GM12864 (cell line): ENCODE measurements at regions not wholly inside any gene's neighbourhood (a gene's known extent, or its start where the extent isn't known, plus 50 kb on each side); places are given as distances from the start of the nearest gene placed in this dataset.

Experiments used
- DNase-seq: peaks from one replicate; pipeline ENCODE4 v3.0.0-alpha.2; 2011; ENCODE audit warnings: low read depth
- H3K4me3 ChIP-seq: 2 replicates; pipeline ENCODE4 v1.5.1; 2011; ENCODE audit warnings: mild to moderate bottlenecking, low read depth, low read length, control low read depth
- TF ChIP-seq, protein P1 (sequence below): IDR thresholded peaks from 2 replicates; pipeline ENCODE4 v1.5.1; 2011; ENCODE audit warnings: low read depth, mild to moderate bottlenecking, moderate library complexity, low read length, control low read depth, inconsistent platforms; ENCODE audit errors: missing control alignments

GRCh38 chr10:59575269-59575668 lies 134.4 kb downstream of the SLC16A9 start:
- TF ChIP-seq, protein P1, sequence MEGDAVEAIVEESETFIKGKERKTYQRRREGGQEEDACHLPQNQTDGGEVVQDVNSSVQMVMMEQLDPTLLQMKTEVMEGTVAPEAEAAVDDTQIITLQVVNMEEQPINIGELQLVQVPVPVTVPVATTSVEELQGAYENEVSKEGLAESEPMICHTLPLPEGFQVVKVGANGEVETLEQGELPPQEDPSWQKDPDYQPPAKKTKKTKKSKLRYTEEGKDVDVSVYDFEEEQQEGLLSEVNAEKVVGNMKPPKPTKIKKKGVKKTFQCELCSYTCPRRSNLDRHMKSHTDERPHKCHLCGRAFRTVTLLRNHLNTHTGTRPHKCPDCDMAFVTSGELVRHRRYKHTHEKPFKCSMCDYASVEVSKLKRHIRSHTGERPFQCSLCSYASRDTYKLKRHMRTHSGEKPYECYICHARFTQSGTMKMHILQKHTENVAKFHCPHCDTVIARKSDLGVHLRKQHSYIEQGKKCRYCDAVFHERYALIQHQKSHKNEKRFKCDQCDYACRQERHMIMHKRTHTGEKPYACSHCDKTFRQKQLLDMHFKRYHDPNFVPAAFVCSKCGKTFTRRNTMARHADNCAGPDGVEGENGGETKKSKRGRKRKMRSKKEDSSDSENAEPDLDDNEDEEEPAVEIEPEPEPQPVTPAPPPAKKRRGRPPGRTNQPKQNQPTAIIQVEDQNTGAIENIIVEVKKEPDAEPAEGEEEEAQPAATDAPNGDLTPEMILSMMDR: no peak
- H3K4me3 ChIP-seq: no peak overlapping the region
- DNase-seq: no peak

DNA sequence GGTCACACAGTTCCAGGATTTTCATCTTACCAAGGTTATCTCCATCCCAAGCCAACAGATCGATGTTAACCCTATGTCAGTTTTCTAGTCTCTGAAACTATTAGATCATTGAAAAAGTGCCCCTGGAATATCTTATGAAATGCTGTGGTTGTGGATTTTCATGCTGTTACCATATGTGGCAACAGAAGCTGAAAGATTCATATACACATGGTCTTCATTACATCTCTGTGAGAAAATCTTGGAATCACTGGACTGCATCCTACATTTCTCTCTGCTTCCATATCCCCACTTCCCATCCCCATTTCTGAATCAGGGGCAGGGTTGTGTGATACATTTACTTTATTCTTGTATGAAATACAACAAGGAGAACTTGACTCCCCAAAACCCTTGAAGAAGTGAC lies 146.1 kb downstream of the SLC16A9 start:
- no peak overlapping the region for H3K4me3 ChIP-seq
- DNase-seq: no peak
- TF ChIP-seq, protein P1: no peak

DNA sequence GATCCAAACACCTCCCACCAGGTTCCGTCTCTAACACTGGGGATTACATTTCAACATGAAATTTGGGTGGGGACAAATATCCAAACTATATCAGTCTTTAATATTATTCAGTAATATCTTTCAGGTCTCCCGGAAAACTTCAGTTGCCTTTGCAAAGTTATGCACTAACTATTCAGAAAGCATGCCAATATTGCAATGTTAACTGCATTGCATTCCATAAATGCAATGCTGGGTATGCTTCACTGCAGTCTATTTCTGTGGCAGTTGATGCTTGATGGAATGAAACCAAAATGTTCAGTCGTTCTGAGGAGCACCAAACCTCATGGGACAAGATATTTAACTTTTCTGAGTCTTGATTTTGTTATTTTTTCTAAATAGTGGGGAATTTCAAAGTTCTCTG lies 147.5 kb downstream of the SLC16A9 start:
- TF ChIP-seq, protein P1: no peak
- DNase-seq: no peak
- no peak overlapping the region for H3K4me3 ChIP-seq

DNA sequence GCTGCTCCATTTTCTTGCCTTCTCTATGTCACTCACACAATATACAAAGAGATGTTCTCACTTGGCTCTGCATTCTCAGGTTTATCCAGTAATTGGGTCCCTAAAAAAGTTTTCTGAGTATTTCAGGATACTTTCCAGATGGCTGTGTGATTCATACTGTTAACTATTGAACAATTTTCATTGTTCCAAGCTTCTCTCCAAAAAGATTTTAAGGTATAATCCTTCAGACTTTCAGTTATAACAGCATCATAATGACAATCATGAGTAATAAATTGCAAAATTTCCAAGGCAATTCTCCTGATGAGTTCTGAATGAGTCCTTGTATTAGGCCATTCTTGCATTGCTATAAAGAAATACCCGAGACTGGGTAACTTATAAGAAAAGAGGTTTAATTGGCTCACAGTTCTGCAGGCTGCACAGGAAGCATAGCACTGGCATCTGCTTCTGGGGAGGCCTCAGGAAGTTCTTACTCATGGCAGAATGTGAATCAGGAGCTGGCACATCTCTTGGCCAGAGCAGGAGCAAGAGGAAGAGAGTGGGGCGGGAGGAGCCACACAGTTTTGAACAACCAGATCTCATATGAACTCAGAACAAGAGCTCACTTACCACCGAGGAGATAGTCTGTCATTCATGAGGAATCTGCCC lies 148.1 kb downstream of the SLC16A9 start:
- TF ChIP-seq, protein P1: no peak
- no peak overlapping the region for H3K4me3 ChIP-seq
- no peak for DNase-seq

DNA sequence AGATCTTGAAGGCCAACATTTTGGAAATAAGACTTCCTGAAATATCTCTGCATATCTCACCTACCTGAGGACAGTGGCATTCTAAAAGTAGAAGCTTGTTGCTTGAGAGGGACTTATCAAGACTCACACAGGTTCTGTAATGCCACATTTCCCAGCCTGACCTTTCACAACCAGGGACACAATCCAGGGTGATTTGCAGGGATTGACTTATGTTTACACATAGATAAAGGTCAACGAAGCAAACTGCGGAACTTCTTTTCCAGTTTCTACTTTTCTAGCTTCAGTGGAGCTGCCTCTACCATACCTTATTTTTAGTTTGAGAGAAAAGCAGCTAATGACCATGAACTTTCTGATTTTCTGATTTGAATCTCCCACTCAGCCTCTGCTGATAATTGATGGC lies 148.7 kb downstream of the SLC16A9 start:
- TF ChIP-seq, protein P1: no peak
- no peak overlapping the region for H3K4me3 ChIP-seq
- DNase-seq: no peak

DNA sequence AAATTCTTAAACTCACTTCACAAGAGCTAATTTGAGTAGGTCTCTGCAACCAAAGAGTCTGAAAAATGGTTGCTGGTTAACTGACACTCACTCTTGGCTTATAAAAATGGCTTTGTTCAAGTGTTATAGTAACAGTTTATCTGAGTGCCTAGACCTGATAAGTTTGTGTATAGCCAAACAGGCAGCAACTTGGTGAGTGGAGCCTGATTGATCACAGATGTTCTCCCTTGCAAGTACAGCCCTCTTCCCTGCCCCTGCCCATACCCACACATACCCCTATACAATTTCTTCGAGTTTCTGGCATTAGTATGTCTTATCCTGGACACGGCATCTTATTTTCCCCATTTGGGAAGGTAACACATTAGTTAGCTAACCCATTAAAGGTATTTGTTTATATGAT lies 149.5 kb downstream of the SLC16A9 start:
- TF ChIP-seq, protein P1: no peak
- no peak overlapping the region for H3K4me3 ChIP-seq
- no peak for DNase-seq

- no peak overlapping the region for H3K4me3 ChIP-seq
- TF ChIP-seq, protein P1: no peak
- DNase-seq: no peak
These were observed 151.6 kb downstream of the SLC16A9 start for GRCh38 chr10:59558066-59558465.
